GM12878 (cell line): ENCODE measurements at regions not wholly inside any gene's neighbourhood (a gene's known extent, or its start where the extent isn't known, plus 50 kb on each side); places are given as distances from the start of the nearest gene placed in this dataset.

Experiments used
- ATAC-seq: fragments of 200-7000 bp; cut with Tn5 transposase; 3 replicates; pipeline ENCODE4 v1.9.1; 2020; ENCODE audit warnings: mild to moderate bottlenecking, moderate library complexity
- BruUV-seq: library from RNA; stranded (reverse); fragments of 400-500 nt; replicated peaks from 2 replicates; lab custom pipeline; 2021; lab: Mats Ljungman, UMichigan
- CTCF ChIA-PET: fragments of 300-600 bp; sonication (Branson Sonifier 250); formaldehyde crosslinking; extraction: SDS; loops from one replicate; lab custom pipeline; 2021; ENCODE audit warnings: inconsistent platforms; lab: Yijun Ruan, JAX
- POLR2A ChIA-PET: fragments of 350-600 bp; formaldehyde crosslinking; extraction: SDS; loops from one replicate; lab custom pipeline; 2021; ENCODE audit warnings: inconsistent platforms; lab: Charles Lee
- RAD21 ChIA-PET: fragments of 300-600 bp; sonication (Branson Sonifier 250); formaldehyde crosslinking; loops from one replicate; lab custom pipeline; 2023; ENCODE audit warnings: antibody characterized with exemption; ENCODE audit not compliant: unreplicated experiment; lab: Charles Lee
- SMC1A ChIA-PET: fragments of 300-600 bp; sonication (Branson Sonifier 250); formaldehyde crosslinking; loops from one replicate; lab custom pipeline; 2023; ENCODE audit not compliant: unreplicated experiment, uncharacterized antibody; lab: Charles Lee
- DNase-seq: peaks from one replicate; pipeline ENCODE4 v3.0.0-alpha.2; 2011; ENCODE audit warnings: low read depth, low spot score
- FAIRE-seq: peaks from 3 replicates; lab custom pipeline; 2011; peaks lifted over from hg19 to GRCh38; lab: Jason Lieb, UNC
- H2AFZ ChIP-seq: 2 replicates; pipeline ENCODE4 v1.6.0; 2011; ENCODE audit warnings: low read depth, low read length, control low read depth; ENCODE audit not compliant: control insufficient read depth
- H3K27ac ChIP-seq: 2 replicates; pipeline ENCODE4 v1.5.1; 2011; ENCODE audit warnings: control low read depth; ENCODE audit not compliant: control insufficient read depth, insufficient read depth
- H3K27me3 ChIP-seq, 2 experiments: replicated peaks in 1 of 2; 2 replicates each; pipeline versions ENCODE4 v1.6.0 to v1.6.1; 2011; ENCODE audit warnings: low read length in 1 of 2; ENCODE audit not compliant: control insufficient read depth in 2 of 2, insufficient read depth in 2 of 2
- H3K36me3 ChIP-seq, 2 experiments: 2 replicates each; pipeline ENCODE4 v1.5.1; 2011; ENCODE audit warnings: low read length in 1 of 2; ENCODE audit not compliant: control insufficient read depth in 2 of 2, insufficient read depth in 2 of 2
- H3K4me1 ChIP-seq: 2 replicates; pipeline ENCODE4 v1.6.1; 2011; ENCODE audit warnings: mild to moderate bottlenecking, low read length, moderate library complexity, mixed read lengths; ENCODE audit not compliant: control insufficient read depth, insufficient read depth
- H3K4me2 ChIP-seq: 2 replicates; pipeline ENCODE4 v1.6.0; 2011; ENCODE audit warnings: control low read depth; ENCODE audit not compliant: control insufficient read depth, insufficient read depth
- H3K4me3 ChIP-seq: fragments of 200-600 bp; sonication (generic); 2 replicates; pipeline ENCODE4 v1.5.1; 2016
- H3K79me2 ChIP-seq: 2 replicates; pipeline ENCODE4 v1.6.0; 2011; ENCODE audit warnings: low read length; ENCODE audit not compliant: control insufficient read depth, insufficient read depth
- H3K9ac ChIP-seq: 2 replicates; pipeline ENCODE4 v1.8.0; 2011; ENCODE audit warnings: low read length, control low read depth, mixed read lengths; ENCODE audit not compliant: control insufficient read depth, insufficient read depth
- H3K9me3 ChIP-seq: replicated peaks from 3 replicates; pipeline ENCODE4 v1.5.1; 2011; ENCODE audit warnings: mild to moderate bottlenecking, low read length; ENCODE audit not compliant: control insufficient read depth, insufficient read depth
- H4K20me1 ChIP-seq: 2 replicates; pipeline ENCODE4 v1.6.0; 2011; ENCODE audit not compliant: control insufficient read depth, insufficient read depth
- CHD4 ChIP-seq: fragments of 200-600 bp; sonication (generic); IDR thresholded peaks from 2 replicates; pipeline ENCODE4 v1.6.1; 2016; ENCODE audit warnings: mild to moderate bottlenecking
- EP300 ChIP-seq, 2 experiments: fragments of 150-350 bp in 1 of 2; IDR thresholded peaks; 2 replicates each; pipeline ENCODE4 v1.6.1; 2011 to 2012; ENCODE audit warnings: low read depth in 2 of 2, low read length in 2 of 2, borderline replicate concordance in 1 of 2, improper control_type of control experiment in 1 of 2, inconsistent platforms in 1 of 2; ENCODE audit not compliant: control insufficient read depth in 1 of 2
- KLF5 ChIP-seq: fragments of 450-650 bp; IDR thresholded peaks from 2 replicates; pipeline ENCODE4 v1.6.1; 2014; ENCODE audit warnings: mild to moderate bottlenecking; ENCODE audit not compliant: partially characterized antibody
- TCF7 ChIP-seq: IDR thresholded peaks from 2 replicates; pipeline ENCODE4 v1.6.1; 2014; ENCODE audit warnings: antibody characterized with exemption, borderline replicate concordance
- ZNF592 ChIP-seq: fragments of 450-650 bp; IDR thresholded peaks from 2 replicates; pipeline ENCODE4 v1.6.1; 2017; ENCODE audit warnings: mild to moderate bottlenecking, moderate library complexity
- WGBS: methylation state at CpG from one replicate; pipeline ENCODE4 v1.1.6; 2016; ENCODE audit warnings: low lambda C conversion rate; ENCODE audit not compliant: insufficient replicate concordance, insufficient coverage; ENCODE audit errors: missing lambda C conversion rate; 5-methylcytosine and 5-hydroxymethylcytosine counted together
- in situ Hi-C: fragments of 300-500 bp; cut with MboI; formaldehyde crosslinking; loops from 9 replicates; pipeline ENCODE4 v1.14.3; 2018; ENCODE audit warnings: mixed read lengths
- intact Hi-C: fragments of 100-400 bp; cut with micrococcal nuclease; formaldehyde crosslinking; loops from one replicate; pipeline ENCODE4 v1.14.2; 2022; ENCODE audit not compliant: unreplicated experiment
- TF ChIP-seq, protein P1 (sequence below): fragments of 450-650 bp; IDR thresholded peaks from 2 replicates; pipeline ENCODE4 v1.6.1; 2017; ENCODE audit warnings: borderline replicate concordance
- TF ChIP-seq, protein P2 (sequence below): IDR thresholded peaks from 2 replicates; pipeline ENCODE4 v1.6.1; 2012; ENCODE audit warnings: low read depth, low read length, improper control_type of control experiment

GRCh38 chr16:77579351-77579891, 142.9 kb upstream of the NUDT7 start:
- H3K79me2 ChIP-seq, result no peaks in the 10 kb centered on the region
- no peaks in the 10 kb centered on the region for H3K36me3 ChIP-seq
- ChIA-PET CTCF (no interaction called here), SMC1A (no interaction called here), RAD21 (interaction anchor here (1.2 kb wide), 1 partner anchor 343 kb away, joined by 3 read pairs; no protein-coding TSS in a partner anchor), POLR2A (interaction anchor here (0.6 kb wide), 1 partner anchor 162 kb away, joined by 3 read pairs; no protein-coding TSS in a partner anchor)
- no peak overlapping the region for H2AFZ ChIP-seq
- no peak overlapping the region for H3K9ac ChIP-seq
- peaks cover 0 to 1% of the 10 kb centered on the region in 2 experiments; a peak in 2 of 4 replicates for H3K27me3 ChIP-seq
- H3K27ac ChIP-seq, result no peak overlapping the region
- BruUV-seq, result no TSS peak
- H4K20me1 ChIP-seq, result no peaks in the 10 kb centered on the region
- WGBS, result 30% methylated on average over 3 of the region's 3 CpGs
- H3K9me3 ChIP-seq, result no peaks in the 10 kb centered on the region
- no peak for ATAC-seq
- TF ChIP-seq, protein P1, sequence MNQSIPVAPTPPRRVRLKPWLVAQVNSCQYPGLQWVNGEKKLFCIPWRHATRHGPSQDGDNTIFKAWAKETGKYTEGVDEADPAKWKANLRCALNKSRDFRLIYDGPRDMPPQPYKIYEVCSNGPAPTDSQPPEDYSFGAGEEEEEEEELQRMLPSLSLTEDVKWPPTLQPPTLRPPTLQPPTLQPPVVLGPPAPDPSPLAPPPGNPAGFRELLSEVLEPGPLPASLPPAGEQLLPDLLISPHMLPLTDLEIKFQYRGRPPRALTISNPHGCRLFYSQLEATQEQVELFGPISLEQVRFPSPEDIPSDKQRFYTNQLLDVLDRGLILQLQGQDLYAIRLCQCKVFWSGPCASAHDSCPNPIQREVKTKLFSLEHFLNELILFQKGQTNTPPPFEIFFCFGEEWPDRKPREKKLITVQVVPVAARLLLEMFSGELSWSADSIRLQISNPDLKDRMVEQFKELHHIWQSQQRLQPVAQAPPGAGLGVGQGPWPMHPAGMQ, result no peak
- TF ChIP-seq ZNF592 (no peak), EP300 (IDR thresholded peaks at IDR 0.05; ENCODE audit: borderline replicate concordance in 1 of 2, control insufficient read depth in 1 of 2, low read depth in 2 of 2, low read length in 2 of 2) (no peak), TCF7 (no peak), CHD4 (no peak), KLF5 (no peak)
- TF ChIP-seq, protein P2, sequence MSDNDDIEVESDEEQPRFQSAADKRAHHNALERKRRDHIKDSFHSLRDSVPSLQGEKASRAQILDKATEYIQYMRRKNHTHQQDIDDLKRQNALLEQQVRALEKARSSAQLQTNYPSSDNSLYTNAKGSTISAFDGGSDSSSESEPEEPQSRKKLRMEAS, result no peak
- no peak overlapping the region for H3K4me2 ChIP-seq
- no peak overlapping the region for H3K4me3 ChIP-seq
- in situ Hi-C loops, result no loop called here
- intact Hi-C loops, result no loop called here
- H3K4me1 ChIP-seq, result no peaks in the 10 kb centered on the region
- FAIRE-seq, result no peak
- no peak for DNase-seq
